ENCODE measurements at regions not wholly inside any gene's neighbourhood (a gene's known extent, or its start where the extent isn't known, plus 50 kb on each side); places are given as distances from the start of the nearest gene placed in this dataset.
"Not testable (repeated sequence)": the region's sequence is repeated elsewhere in the genome, so short reads cannot be mapped to it uniquely, and the experiment has no call there.

DNA sequence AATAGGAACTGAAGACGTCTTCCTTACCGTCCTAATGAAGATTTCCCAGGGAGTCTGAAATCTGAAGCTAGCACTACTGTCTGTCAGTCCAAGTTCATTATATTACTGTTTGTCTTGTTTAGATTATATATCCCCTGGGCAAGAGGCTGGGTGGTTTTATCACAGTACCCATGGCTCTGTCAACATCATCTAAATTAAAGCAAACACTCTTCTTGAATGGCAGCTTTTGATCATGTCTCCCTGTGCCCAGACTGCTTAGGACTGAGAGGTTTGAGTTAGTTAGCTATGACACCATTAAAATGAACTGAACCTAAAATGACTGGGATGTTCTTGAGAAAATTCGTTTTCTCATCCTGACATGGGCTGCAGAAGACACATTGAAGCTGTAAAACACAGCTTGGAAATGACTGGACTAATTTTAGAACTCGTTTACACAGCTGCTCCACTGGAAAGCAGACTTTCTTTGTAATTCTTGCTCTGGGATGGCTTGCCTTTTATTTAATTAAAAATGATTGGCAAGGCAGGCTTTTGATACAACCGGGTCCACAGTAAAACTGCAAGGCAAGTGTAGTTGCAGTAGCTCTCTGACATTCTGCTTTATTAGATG lies 243.5 kb downstream of the MFSD1 start:
- DNase-seq (ENCODE audit: low read depth in 3 of 3): no peak

DNA sequence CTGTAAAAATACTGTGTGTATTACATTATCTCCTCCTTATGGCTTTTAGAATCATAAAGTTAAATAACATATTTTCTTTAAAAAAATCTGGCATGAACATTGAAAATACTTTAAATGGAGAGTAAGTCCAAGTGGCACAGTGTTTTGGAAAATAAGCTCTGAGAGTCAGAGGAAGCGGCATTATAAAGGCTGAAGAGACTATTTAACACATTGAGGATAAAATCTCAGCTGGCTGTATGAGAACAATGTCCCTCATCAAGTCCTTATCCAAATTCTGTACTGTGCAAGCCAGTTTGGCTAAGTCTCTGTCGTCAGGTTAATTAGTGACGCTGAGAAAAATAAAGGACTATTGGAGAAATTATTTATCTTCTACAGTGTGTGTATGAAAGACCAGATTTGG lies 245.5 kb downstream of the MFSD1 start:
- no peak for DNase-seq (ENCODE audit: low read depth in 3 of 3)

DNA sequence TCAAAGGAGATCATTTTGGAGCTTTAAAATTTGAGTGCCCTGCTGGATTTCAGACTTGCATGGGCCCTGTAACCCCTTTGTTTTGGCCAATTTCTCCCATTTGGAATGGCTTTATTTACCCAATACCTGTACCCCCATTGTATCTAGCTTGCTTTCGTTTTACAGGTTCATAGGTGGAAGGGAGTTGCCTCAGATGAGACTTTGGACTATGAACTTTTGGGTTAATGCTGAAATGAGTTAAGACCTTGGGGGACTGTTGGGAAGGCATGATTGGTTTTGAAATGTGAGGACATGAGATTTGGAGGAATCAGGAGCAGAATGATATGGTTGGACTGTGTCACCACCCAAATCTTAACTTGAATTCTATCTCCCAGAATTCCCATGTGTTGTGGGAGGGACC lies 250.6 kb downstream of the MFSD1 start:
- not testable (repeated sequence) for DNase-seq (ENCODE audit: low read depth in 3 of 3)

DNA sequence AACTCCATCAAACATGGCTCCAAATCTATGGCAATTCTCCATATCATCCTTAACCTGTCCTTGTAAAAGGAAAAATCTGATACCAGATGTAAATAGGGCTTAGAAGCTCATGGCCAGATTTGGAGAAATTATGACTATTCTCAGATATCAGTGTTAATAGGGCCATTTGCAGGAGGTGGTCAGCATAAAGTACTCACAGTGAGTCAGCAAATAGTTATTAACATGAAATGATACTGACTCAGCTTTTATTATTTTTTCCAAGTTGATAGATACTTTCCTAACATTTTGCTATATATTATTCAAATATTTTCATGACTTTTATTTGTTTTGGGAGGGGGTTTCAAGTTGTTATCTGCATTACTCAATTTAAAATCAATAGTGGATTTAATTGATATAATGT lies 255.8 kb downstream of the MFSD1 start:
- no peak for DNase-seq (ENCODE audit: low read depth in 3 of 3)

DNA sequence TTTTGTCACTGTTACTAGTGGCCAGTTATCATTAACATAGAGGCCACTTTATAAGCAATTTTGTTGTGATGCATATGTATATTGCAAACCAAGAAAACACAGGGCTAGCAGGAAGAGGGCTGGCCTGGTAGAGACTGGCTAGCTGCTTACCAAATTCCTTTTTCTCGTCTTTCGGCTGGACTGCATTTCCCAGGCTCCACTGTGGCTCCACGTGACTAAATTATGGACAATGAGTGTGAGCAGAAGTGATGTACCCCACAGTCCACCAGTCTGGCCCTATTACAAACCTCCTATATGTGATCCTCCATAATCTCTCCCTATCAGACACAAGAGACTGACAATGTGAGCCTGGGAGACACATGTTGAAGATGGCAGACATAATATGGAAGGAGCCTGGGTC lies 257.0 kb downstream of the MFSD1 start:
- no peak for DNase-seq (ENCODE audit: low read depth in 3 of 3)

DNA sequence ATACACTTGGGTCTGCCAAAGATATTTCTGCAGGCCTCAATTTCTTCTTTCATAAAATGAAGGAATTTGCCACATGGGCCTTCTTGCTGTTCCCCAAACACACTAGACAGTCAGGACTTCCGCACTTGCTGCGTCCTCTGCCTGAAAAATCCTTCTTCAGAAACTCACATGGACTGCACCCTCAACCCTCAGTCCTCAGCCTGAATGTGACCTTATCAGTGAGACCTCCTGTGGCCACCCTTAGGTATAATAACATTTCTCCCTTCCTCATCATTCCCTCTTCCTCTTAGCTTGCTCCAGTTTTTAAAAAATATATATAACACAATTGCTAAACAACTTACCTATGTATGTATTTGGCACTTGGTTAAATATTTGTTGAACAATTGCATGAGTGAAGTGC lies 257.5 kb downstream of the MFSD1 start:
- no peak for DNase-seq (ENCODE audit: low read depth in 3 of 3)

DNA sequence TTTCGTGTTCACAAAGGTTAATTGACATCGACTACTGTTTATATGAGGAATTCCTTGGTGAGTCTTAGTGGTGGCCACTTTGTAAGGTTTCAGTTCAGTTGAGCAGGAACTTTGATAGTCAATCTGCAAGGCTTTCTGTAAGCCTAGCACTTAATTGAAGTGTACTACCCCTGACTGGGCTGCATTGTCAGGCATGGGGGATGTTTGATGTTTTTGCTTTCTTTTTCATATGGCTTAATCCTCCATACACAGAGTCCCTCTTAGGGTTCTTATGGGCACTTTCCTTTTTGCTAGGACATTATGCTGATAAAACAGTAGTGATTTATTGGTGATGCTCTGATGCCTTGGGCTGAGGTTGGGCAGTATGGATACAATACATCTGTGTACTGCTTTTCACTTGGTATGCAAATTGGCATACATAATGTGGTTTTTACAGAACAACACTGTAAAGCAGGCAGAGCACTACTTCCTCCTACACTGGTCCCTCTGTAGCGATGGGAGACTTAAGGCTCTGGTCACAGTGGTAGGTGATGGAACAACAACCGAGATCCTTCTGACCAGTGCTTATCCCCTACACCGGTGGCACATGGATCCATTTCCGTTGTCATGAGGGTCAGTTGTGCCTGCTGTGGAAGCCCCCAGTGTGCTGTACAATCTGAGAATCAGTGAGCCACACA lies 261.0 kb downstream of the MFSD1 start:
- DNase-seq (ENCODE audit: low read depth in 3 of 3): no peak

DNA sequence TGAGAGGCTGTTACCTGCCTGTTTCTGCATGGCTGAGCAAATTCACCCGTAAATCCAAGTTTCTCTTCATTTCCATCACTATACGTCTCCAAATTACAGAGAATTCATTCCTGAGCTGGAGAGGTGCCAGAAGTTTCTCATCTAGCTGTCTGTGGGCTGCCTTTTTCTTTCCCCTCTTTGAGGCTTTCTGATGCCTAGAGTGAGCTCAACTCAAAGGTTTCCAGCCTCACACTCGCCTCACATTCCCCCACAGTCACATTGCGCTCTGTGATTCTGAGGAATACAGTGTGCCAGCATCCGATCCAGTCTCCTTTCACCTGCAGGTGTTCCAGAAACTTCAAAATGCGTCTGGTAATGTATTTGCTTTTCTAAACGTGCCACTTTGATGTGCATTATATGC lies 267.2 kb downstream of the MFSD1 start, which contains the start of gene IQCJ:
Gene IQCJ, plus strand, starts transcription at position 229 of the 400 bp plus-strand sequence.
- DNase-seq (ENCODE audit: low read depth in 3 of 3): no peak

DNA sequence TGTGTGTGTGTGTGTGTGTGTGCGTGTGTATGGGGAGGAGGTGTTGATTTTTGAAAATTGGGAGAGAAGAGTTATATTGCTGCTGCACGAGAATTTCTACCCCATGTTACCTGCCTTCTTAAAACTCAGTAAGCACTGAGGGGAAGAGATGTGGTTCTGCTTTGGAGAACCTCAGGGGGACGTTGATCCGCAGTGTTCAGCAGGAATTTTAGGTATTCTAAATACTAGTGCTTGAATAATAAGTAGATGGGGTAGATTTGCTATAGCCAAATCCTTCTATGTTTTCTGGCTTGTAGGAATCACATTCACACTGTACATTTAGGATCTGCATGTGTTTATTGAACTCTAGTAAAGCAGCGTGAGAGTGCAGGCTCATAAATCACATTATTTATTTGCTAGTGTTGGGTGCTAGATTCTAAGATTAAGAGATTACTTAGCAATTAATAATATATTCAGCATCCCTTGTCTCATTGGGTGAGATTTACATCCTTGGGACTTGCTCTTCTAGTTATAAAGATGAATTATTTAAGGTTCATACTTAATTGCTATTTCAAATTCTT lies 268.1 kb downstream of the MFSD1 start:
- DNase-seq (ENCODE audit: low read depth in 3 of 3): no peak

DNA sequence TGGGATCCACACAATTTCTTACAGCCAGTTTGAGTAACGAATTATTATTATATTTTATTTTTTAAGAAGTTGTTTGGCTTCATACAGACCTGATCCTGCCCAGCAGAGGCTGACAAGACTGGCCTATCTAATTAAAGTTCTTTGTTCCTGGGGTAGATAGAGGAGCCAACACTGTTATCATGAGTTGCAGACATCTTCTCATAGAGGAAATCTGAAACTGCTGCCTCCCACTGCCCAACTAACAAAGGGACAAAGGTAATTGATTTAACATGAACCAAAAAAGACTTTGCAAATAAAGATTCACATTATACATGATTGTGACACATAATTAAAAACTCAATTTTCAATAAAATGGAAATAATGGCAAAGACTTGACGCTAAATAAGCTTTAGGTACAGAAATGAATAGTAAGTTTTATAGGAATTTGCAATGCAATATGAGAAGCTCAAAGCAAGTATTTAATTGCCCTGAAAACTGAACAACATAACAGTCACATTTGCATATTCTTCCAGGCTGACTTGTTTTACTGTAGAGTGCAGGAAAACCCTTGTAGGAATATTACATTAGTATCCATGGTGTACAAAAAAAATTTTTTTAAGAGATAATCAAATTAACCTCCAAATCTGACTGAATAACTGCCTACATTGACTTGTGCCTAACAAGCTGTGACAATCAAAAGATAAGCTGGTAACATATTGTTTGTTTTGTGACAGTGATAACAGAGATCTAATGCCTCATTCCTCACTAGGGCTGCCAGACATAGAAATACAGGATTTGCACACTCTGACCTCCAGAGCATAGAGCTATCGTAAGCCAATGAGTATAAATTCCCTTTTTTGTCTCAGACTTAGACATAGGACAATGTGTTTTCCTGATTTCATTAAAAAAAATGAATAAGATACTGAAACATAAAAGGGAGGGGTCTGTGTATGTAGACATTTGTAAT lies 273.2 kb downstream of the MFSD1 start:
- DNase-seq (ENCODE audit: low read depth in 3 of 3): no peak

DNA sequence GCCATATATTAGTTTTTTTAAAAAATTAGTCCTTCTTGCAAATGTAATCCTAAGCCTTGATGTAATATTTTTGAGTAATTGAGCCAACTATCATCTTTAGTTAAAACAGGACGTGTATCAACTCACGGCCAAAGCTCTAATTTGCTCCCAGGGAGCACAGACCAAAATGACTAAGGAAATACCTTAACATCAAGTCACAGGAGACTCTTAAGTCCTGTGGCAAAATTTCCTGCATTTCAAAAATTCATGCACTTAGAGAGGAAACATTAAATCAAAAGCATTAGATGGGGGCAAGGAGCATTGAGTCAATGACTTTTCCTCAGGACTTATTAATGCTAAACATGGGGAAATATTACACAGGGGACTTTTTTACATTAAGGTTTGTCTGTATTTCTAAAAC lies 276.0 kb downstream of the MFSD1 start:
- no peak for DNase-seq (ENCODE audit: low read depth in 3 of 3)

DNA sequence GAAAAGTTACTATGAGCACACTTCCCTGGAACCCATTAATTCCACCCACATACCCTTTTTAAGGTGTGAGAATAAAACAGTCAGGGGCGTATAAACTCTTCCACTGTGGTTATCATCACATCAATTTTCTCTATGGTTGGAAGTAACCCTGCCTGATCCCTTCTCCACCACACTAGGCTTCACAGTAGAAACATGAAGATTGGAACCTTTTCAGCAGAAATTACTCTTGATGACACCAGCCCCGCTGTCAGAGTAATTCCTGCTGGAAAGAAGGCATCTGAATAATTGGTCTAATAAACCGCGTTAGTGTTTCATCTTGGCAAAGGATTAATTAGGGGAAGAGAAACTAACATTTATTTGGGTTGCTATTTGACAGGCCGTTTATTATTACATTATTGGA lies 278.4 kb downstream of the MFSD1 start:
- no peak for DNase-seq (ENCODE audit: low read depth in 3 of 3)

DNA sequence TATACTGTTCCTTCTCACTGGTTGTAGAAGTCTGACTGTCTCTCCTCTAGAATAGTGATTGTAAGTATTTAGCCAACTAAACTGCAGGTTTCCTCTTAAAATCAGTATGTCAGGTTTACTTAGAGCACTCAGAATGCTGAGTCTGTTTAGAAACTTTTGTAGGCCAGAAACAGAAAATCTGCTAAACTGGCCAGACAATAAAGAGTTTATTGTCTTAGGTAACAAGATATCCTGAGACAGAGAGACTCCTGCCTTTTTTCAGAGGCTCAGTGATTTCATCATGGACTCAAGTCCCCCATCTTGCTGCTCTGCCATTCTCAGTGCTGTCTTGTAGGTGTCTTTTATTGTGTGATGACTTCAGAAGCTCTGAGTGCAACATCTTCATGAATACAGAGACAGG lies 279.0 kb downstream of the MFSD1 start:
- DNase-seq (ENCODE audit: low read depth in 3 of 3): no peak

DNA sequence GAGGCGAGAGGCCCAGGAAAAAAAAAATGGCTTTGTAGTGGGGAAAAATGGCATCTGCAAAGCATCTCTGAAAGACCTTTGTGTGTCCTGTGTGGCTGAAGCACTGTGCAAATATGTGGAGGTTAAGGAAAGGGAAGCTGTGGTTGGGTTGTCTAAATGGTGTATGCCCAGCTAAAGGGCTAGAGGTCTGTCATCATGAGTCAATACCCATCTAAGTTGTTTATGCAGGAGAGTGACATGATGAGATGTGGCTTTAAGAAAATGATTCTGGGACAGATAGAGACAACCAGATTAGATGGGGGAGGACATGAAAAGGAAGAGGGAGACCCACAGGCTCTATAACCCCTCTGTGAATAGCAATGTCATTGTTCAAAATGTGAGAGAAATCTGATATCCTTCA lies 280.7 kb downstream of the MFSD1 start:
- DNase-seq (ENCODE audit: low read depth in 3 of 3): no peak

DNA sequence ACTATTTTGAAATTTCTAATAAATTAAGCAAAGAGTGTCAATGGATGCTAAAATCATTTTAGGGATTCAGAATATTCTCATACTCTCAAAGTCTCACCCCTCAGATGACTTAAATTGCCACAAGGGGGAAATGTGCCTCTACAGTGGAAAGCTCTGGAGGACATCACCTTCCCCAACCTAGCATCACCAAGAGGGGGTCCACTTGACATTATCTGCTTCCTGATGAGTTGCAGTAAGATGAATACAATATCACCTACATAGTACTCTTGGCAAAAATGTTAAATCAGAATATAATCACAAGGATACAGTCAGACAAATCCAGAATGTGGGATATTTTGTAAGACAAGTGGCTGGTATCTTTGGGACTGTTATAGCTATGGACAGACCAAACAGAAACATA lies 290.1 kb downstream of the MFSD1 start:
- no peak for DNase-seq (ENCODE audit: low read depth in 3 of 3)

DNA sequence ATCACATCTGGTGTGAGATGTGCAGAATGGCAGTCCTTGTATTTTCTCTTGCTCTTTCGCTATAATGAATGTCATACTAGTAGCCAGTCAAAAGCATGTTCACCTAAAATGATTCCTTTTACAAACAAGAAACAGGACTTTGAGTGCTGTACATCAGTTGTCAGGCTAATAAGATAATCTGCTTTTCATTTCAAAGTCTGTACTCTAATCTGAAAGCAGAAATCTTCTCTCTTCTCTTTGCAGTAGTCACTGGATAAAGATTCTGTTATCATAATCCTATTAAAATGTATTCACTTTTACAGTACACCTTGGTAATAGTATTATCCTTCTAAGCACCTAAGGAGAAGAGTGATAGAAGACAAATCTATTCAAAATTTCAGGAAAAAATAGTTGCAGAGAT lies 300.1 kb downstream of the MFSD1 start:
- DNase-seq (ENCODE audit: low read depth in 3 of 3): no peak

DNA sequence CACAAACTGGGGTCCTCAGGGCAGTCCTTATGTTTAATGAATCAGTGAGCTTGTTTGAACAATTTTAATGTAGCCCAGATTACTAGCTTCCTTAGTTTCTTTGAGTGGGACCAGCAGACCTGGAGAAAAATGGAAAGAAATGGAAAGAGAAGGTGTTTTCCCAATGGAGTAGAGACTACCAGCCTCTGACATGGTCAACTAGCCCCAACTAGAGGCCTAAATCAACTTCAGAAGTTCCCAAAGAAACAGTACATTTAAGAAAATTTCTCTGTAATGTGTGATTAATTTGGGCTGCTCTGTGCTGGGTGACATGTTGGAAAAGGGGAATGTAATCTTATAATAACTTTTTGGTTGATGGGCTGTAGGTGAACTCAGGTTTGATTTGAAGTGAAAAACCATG lies 310.9 kb downstream of the MFSD1 start:
- no peak for DNase-seq (ENCODE audit: low read depth in 3 of 3)

DNA sequence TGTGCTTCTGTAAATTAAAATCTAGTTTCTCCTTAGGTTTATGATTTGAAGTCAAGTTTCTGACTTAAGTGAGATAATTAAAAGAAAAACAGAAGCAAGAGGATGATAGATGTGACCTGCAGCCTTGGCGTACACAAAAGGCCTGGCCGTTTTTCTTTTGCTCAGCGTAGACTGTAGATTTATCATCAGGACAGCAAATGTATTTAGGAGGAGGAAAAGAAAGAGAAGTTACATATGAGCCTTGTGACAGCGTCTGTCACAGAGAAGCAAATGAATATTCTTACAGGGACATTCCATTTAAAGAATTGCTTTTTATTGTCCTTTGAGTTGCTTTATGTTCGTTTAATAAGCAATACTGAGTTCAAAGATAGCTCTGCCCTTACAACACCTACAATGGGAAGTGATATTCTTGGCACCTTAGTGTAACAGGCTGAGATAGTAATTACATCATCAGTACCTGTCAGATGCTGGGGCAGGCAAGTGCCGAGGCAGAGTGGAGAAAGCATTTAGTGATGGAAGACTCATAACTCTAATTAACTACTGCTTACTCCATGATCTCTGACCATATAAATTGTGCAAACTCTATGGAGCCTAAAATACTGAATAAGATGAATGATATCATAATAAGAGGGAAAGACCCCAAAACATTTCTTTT lies 311.5 kb downstream of the MFSD1 start:
- DNase-seq (ENCODE audit: low read depth in 3 of 3): no peak

DNA sequence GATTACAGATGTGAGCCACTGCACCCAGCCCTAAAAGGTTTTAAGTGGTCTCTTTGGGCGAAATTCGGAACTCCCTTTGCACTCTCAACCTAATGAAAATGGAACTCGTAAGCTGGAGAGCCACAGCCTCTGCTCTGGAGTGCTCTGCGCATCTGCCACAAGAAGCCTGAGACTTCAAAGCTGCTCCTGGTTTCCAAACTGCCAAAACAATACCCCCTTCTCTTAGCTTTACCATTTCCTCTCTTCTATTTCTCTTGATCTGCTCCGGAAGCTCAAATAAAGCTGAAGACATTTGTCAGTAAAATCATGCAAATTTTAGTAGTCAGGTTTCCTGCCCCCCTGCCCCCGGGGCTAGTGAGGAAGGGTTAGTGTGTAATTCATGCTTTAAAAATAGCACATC lies 312.7 kb downstream of the MFSD1 start:
- DNase-seq (ENCODE audit: low read depth in 3 of 3): no peak

DNA sequence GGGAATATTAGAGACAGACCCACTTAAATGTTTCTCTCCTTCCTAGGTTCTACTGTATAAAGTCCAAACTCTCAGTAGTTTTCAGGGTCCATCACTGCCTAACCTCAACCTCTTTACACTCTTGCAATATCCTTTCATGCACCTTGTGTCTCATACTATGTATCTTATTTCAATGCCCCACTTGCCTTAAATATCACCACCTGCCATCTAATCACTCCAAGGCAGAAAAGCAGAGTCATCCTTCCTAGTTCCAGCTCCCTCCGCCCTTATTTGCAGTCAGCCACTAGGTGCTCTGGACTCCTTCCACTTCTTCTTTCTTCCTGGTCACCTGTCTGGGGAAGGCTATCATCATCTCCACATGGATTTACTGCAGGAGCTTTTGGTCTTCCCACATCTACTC lies 322.0 kb downstream of the MFSD1 start:
- DNase-seq (ENCODE audit: low read depth in 3 of 3): no peak

DNA sequence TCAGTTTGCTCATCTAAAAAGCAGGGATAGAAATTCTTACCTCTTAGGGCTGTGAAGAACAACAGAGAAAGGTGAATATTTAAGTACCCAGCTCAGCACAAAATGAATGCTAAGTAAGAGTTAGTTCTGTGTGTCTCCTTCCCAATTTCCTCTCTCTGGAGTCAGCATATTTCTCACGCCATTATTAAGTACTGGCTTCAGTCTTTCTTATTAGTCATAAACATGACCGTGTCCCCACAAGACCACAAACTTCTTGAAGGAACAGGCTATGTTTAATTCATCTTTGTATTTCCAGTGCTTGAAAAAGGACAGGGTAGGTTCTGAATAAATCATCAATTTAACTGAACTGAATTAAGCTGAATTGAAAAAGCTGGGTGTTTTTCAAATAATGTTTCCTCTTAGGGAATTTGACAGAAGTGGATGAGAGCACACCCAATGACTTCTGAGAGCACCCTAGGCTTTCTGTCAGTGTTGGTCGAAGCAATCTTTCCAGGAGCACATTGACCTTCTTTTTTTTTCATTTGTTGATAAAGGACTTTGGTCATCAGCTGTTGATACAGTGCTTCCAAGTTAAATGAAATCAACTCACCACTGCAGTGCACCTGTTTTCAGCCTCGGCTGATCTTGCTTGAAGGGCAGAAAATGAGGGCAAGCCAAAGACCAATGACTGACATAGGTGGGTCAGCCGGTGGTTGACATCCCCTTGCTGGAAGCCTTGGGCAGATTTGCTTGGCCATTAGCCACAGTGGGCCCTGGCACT lies 324.6 kb downstream of the MFSD1 start:
- no peak for DNase-seq (ENCODE audit: low read depth in 3 of 3)
